Mammary epithelial cell (primary cell): ENCODE measurements at regions not wholly inside any gene's neighbourhood (a gene's known extent, or its start where the extent isn't known, plus 50 kb on each side); places are given as distances from the start of the nearest gene placed in this dataset.

Experiments used
- CTCF ChIP-seq, 2 donors: IDR thresholded peaks in 1 of 2; conservative IDR thresholded peaks in 1 of 2; 2 replicates each; pipeline ENCODE4 v1.5.1; 2011 to 2012; ENCODE audit warnings: inconsistent platforms in 2 of 2, low read length in 2 of 2, mild to moderate bottlenecking in 2 of 2, control low read depth in 1 of 2, low read depth in 1 of 2; ENCODE audit not compliant: insufficient read depth in 1 of 2; ENCODE audit errors: extremely low read depth in 1 of 2
- EZH2 ChIP-seq: IDR thresholded peaks from 2 replicates; pipeline ENCODE4 v1.6.1; 2012; ENCODE audit warnings: low read length, inconsistent platforms, borderline replicate concordance

- no peak for TF ChIP-seq CTCF (conservative IDR thresholded peaks at IDR 0.05 in 1 of 2, IDR thresholded peaks at IDR 0.05 in 1 of 2; ENCODE audit: extremely low read depth in 1 of 2, insufficient read depth in 1 of 2, low read depth in 1 of 2, low read length in 2 of 2)
- no peak for TF ChIP-seq EZH2
Measured at GRCh38 chr10:123227706-123228105, 73.5 kb downstream of the BUB3 start.
